Hepatocyte (in vitro differentiated cells): ENCODE measurements at regions not wholly inside any gene's neighbourhood (a gene's known extent, or its start where the extent isn't known, plus 50 kb on each side); places are given as distances from the start of the nearest gene placed in this dataset.

Source experiments
- DNase-seq: peaks from one replicate; pipeline ENCODE4 v3.0.0-alpha.2; 2016; ENCODE audit warnings: low spot score
- H2AFZ ChIP-seq: fragments of 200-600 bp; sonication (generic); 2 replicates; pipeline ENCODE4 v1.6.0; 2016; ENCODE audit warnings: antibody characterized with exemption, mild to moderate bottlenecking
- H3K27ac ChIP-seq: fragments of 200-600 bp; sonication (generic); 2 replicates; pipeline ENCODE4 v1.5.1; 2016; ENCODE audit warnings: mild to moderate bottlenecking
- H3K27me3 ChIP-seq: fragments of 200-600 bp; sonication (generic); 2 replicates; pipeline ENCODE4 v1.6.1; 2016
- H3K36me3 ChIP-seq: fragments of 200-600 bp; sonication (generic); replicated peaks from 2 replicates; pipeline ENCODE4 v1.5.1; 2016; ENCODE audit warnings: low read depth; ENCODE audit not compliant: insufficient read depth
- H3K4me1 ChIP-seq: fragments of 200-600 bp; sonication (generic); 2 replicates; pipeline ENCODE4 v1.5.1; 2016; ENCODE audit warnings: mild to moderate bottlenecking, moderate library complexity; ENCODE audit not compliant: insufficient read depth
- H3K4me2 ChIP-seq: fragments of 200-600 bp; sonication (generic); 2 replicates; pipeline ENCODE4 v1.6.0; 2016
- H3K4me3 ChIP-seq: fragments of 200-600 bp; sonication (generic); 2 replicates; pipeline ENCODE4 v1.5.1; 2016; ENCODE audit warnings: mild to moderate bottlenecking
- H3K79me2 ChIP-seq: fragments of 200-600 bp; sonication (generic); 2 replicates; pipeline ENCODE4 v1.6.0; 2017; ENCODE audit warnings: mild to moderate bottlenecking
- H3K9me2 ChIP-seq: fragments of 200-600 bp; sonication (generic); replicated peaks from 2 replicates; pipeline ENCODE4 v1.6.0; 2017; ENCODE audit warnings: mild to moderate bottlenecking; ENCODE audit not compliant: insufficient read depth
- H3K9me3 ChIP-seq: fragments of 200-600 bp; sonication (generic); 2 replicates; pipeline ENCODE4 v1.5.1; 2016; ENCODE audit warnings: low read depth, mild to moderate bottlenecking
- H4K20me1 ChIP-seq: fragments of 200-600 bp; sonication (generic); 2 replicates; pipeline ENCODE4 v1.6.0; 2016; ENCODE audit warnings: mild to moderate bottlenecking; ENCODE audit not compliant: insufficient read depth, poor library complexity, severe bottlenecking
- EZH2 ChIP-seq: fragments of 200-600 bp; sonication (generic); IDR thresholded peaks from 2 replicates; pipeline ENCODE4 v1.6.1; 2016; ENCODE audit warnings: antibody characterized with exemption, mild to moderate bottlenecking, borderline replicate concordance
- EZH2phosphoT487 ChIP-seq: fragments of 200-600 bp; sonication (generic); IDR thresholded peaks from one replicate; pipeline ENCODE4 v1.6.1; 2018; ENCODE audit warnings: antibody characterized with exemption, mild to moderate bottlenecking, low read depth, moderate library complexity; ENCODE audit not compliant: unreplicated experiment, severe bottlenecking
- WGBS: methylation state at CpG from one replicate; pipeline ENCODE4 v1.1.6; 2016; ENCODE audit warnings: low lambda C conversion rate; ENCODE audit errors: missing lambda C conversion rate; 5-methylcytosine and 5-hydroxymethylcytosine counted together
- TF ChIP-seq, protein P1 (sequence below): fragments of 200-600 bp; sonication (generic); IDR thresholded peaks from 2 replicates; pipeline ENCODE4 v1.5.1; 2016; ENCODE audit warnings: antibody characterized with exemption, mild to moderate bottlenecking; ENCODE audit not compliant: poor library complexity

DNA sequence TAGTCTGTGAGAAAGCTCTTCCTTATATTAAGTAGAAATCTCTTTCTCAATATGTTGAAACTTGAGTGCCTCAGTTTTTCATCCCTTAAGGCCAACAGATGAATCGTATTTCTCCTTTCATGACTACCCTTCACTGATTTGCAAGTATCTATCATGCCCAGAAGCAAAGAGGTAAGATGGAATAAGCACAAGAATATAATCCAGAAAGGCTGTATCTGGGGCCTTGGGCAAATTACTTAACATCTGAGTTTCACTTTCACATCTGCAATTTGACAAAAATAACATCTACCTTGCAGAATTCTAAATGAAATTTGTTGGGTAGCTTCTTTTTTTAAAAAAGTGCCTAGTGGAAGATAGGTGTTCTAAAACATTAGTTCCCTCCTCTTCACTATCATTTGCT, 552.4 kb upstream of the ANO5 start:
- whole genome bisulfite sequencing, result 61% methylated on average over 1 of the region's 1 CpG
- no peak for TF ChIP-seq EZH2phosphoT487
- TF ChIP-seq, protein P1, sequence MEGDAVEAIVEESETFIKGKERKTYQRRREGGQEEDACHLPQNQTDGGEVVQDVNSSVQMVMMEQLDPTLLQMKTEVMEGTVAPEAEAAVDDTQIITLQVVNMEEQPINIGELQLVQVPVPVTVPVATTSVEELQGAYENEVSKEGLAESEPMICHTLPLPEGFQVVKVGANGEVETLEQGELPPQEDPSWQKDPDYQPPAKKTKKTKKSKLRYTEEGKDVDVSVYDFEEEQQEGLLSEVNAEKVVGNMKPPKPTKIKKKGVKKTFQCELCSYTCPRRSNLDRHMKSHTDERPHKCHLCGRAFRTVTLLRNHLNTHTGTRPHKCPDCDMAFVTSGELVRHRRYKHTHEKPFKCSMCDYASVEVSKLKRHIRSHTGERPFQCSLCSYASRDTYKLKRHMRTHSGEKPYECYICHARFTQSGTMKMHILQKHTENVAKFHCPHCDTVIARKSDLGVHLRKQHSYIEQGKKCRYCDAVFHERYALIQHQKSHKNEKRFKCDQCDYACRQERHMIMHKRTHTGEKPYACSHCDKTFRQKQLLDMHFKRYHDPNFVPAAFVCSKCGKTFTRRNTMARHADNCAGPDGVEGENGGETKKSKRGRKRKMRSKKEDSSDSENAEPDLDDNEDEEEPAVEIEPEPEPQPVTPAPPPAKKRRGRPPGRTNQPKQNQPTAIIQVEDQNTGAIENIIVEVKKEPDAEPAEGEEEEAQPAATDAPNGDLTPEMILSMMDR, result no peak
- TF ChIP-seq EZH2, result no peak

DNA sequence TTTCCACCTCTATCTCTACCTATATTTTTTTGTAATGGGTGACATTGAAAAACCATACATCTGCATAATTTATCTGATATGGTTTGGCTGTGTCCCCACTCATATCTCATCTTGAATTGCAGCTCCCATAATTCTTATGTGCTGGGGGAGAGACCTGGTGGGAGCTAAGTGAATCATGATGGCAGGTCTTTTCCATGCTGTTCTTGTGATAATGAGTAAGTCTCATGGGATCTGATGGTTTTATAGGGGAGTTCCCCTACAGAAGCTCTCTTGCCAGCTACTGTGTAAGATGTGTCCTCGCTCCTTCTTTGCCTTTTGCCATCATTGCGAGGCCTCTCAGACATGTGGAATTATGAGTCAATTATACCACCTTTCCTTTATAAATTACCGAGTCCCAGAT, 551.0 kb upstream of the ANO5 start:
- Histone ChIP-seq H3K79me2 (no peaks in the 10 kb centered on the region), H2AFZ (no peak overlapping the region), H3K36me3 (no peaks in the 10 kb centered on the region), H3K9me2 (no peaks in the 10 kb centered on the region), H4K20me1 (no peaks in the 10 kb centered on the region), H3K27ac (no peak overlapping the region), H3K9me3 (no peaks in the 10 kb centered on the region), H3K27me3 (no peaks in the 10 kb centered on the region), H3K4me3 (no peak overlapping the region), H3K4me2 (no peak overlapping the region), H3K4me1 (no peaks in the 10 kb centered on the region)
- TF ChIP-seq, protein P1, result no peak
- no peak for TF ChIP-seq EZH2phosphoT487
- TF ChIP-seq EZH2, result no peak
- WGBS, result 94% methylated on average over 3 of the region's 3 CpGs
- no peak for DNase-seq

More for the DNA sequence above, 552.4 kb upstream of the ANO5 start:
- Histone ChIP-seq H3K9me3 (no peaks in the 10 kb centered on the region), H3K27me3 (no peaks in the 10 kb centered on the region), H3K27ac (no peak overlapping the region), H4K20me1 (no peaks in the 10 kb centered on the region), H2AFZ (no peak overlapping the region), H3K4me1 (no peaks in the 10 kb centered on the region), H3K4me2 (no peak overlapping the region), H3K4me3 (no peak overlapping the region), H3K36me3 (no peaks in the 10 kb centered on the region), H3K9me2 (no peaks in the 10 kb centered on the region), H3K79me2 (no peaks in the 10 kb centered on the region)
- no peak for DNase-seq

DNA sequence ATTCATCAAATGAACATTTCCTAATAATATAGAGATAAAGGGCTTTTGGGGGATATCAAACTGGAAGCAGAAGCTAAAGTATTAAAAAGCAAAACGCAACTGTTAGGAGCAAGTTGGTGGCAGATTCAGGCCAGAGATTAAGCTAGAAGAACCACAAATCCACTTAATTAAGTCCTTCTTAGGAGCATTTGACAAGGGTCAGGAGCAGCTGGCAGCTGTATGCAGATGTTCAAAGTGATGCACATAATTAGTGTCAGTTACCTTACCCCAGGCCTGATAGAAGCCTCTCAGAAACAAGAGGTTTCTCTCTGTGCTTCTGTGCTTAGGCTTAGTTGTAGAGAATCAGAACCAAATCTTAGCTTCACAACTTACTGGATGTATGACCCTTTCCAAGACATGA, 546.5 kb upstream of the ANO5 start:
- no peaks in the 10 kb centered on the region for H3K9me2 ChIP-seq
- no peak for DNase-seq
- TF ChIP-seq EZH2, result no peak
- TF ChIP-seq, protein P1, result no peak
- TF ChIP-seq EZH2phosphoT487, result no peak
- H3K4me2 ChIP-seq, result no peak overlapping the region
- no peak overlapping the region for H3K27ac ChIP-seq
- no peaks in the 10 kb centered on the region for H3K36me3 ChIP-seq
- no peaks in the 10 kb centered on the region for H3K79me2 ChIP-seq
- H3K27me3 ChIP-seq, result no peaks in the 10 kb centered on the region
- H2AFZ ChIP-seq, result no peak overlapping the region
- WGBS, result 77% methylated on average over 1 of the region's 1 CpG
- no peak overlapping the region for H3K4me3 ChIP-seq
- H4K20me1 ChIP-seq, result no peaks in the 10 kb centered on the region
- no peaks in the 10 kb centered on the region for H3K4me1 ChIP-seq
- no peaks in the 10 kb centered on the region for H3K9me3 ChIP-seq

DNA sequence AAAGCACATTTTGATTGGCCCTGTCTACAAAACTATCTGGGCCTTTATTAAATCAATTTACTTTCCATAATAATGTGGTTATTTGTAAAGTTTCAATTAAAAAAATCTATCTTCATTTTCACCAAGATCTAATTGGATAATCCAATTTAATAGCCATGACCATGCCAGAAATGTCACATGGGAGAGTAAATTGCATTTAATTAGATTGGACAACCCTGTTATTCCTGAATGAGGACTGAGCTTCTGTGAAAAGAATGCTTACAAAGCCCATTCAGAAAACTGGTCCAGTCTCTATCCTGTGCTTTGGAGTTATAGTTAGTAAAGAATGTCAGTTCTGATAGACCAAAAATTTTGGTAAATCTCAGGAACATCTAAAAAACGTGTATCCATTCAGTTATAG, 541.9 kb upstream of the ANO5 start:
- 43% methylated on average over 1 of the region's 1 CpG for WGBS
- no peaks in the 10 kb centered on the region for H3K79me2 ChIP-seq
- no peak overlapping the region for H3K27ac ChIP-seq
- no peaks in the 10 kb centered on the region for H4K20me1 ChIP-seq
- no peak overlapping the region for H3K4me2 ChIP-seq
- H3K27me3 ChIP-seq, result no peaks in the 10 kb centered on the region
- TF ChIP-seq EZH2phosphoT487 (no peak), EZH2 (no peak)
- TF ChIP-seq, protein P1, result no peak
- no peaks in the 10 kb centered on the region for H3K4me1 ChIP-seq
- no peak for DNase-seq
- no peaks in the 10 kb centered on the region for H3K36me3 ChIP-seq
- no peaks in the 10 kb centered on the region for H3K9me3 ChIP-seq
- H3K4me3 ChIP-seq, result no peak overlapping the region
- H2AFZ ChIP-seq, result no peak overlapping the region
- H3K9me2 ChIP-seq, result no peaks in the 10 kb centered on the region
